K562 (cell line): ENCODE measurements at regions not wholly inside any gene's neighbourhood (a gene's known extent, or its start where the extent isn't known, plus 50 kb on each side); places are given as distances from the start of the nearest gene placed in this dataset.

ENCODE experiments used
- ATAC-seq: fragments of 200-7000 bp; cut with Tn5 transposase; 3 replicates; pipeline ENCODE4 v1.9.1; 2020; ENCODE audit warnings: moderate library complexity
- BruUV-seq: library from RNA; stranded (reverse); fragments of 400-500 nt; replicated peaks from 2 replicates; lab custom pipeline; 2021; lab: Mats Ljungman, UMichigan
- CTCF ChIA-PET: fragments of 300-600 bp; formaldehyde crosslinking; extraction: SDS; loops from one replicate; lab custom pipeline; 2021; ENCODE audit warnings: low intra/inter-chr PET ratio; lab: Yijun Ruan, JAX
- POLR2A ChIA-PET: fragments of 300-600, 350-650 bp; sonication (Branson Sonifier 250); formaldehyde crosslinking; extraction: SDS; loops from one replicate; lab custom pipeline; 2021; ENCODE audit warnings: antibody characterized with exemption, inconsistent platforms; lab: Yijun Ruan, JAX
- DNase-seq, 4 experiments: peaks; one replicate each; pipeline versions ENCODE4 v3.0.0 to v3.0.0-alpha.2; 2011 to 2018; ENCODE audit warnings: low spot score in 3 of 4, mixed read lengths in 3 of 4; ENCODE audit errors: extremely low read depth in 1 of 4
- FAIRE-seq: peaks from 2 replicates; lab custom pipeline; 2011; peaks lifted over from hg19 to GRCh38; lab: Jason Lieb, UNC
- H2AFZ ChIP-seq: 2 replicates; pipeline ENCODE4 v1.6.0; 2011; ENCODE audit warnings: low read depth, low read length, control low read depth, inconsistent platforms
- H3K27ac ChIP-seq: fragments of 200-600 bp; 3 replicates; pipeline ENCODE4 v1.8.0; 2011; ENCODE audit warnings: low read depth, mild to moderate bottlenecking, control low read depth, inconsistent platforms, low read length, moderate library complexity, mixed read lengths; ENCODE audit errors: extremely low read depth
- H3K27me3 ChIP-seq, 2 experiments: fragments of 300-600 bp in 1 of 2; 2 replicates in 1 of 2; 3 replicates in 1 of 2; pipeline versions ENCODE4 v1.6.0 to v1.8.0; 2011; ENCODE audit warnings: inconsistent platforms in 2 of 2, low read length in 2 of 2, mild to moderate bottlenecking in 1 of 2, mixed read lengths in 1 of 2, moderate library complexity in 1 of 2; ENCODE audit not compliant: control insufficient read depth in 2 of 2, insufficient read depth in 2 of 2
- H3K36me3 ChIP-seq: fragments of 300-600 bp; 3 replicates; pipeline ENCODE4 v1.8.0; 2011; ENCODE audit warnings: mild to moderate bottlenecking, low read length, inconsistent platforms; ENCODE audit not compliant: control insufficient read depth, insufficient read depth
- H3K4me1 ChIP-seq, 2 experiments: fragments of 200-600 bp in 1 of 2; replicated peaks in 1 of 2; 2 replicates in 1 of 2; 3 replicates in 1 of 2; pipeline versions ENCODE4 v1.5.1 to v1.8.0; 2011; ENCODE audit warnings: inconsistent platforms in 2 of 2, low read length in 2 of 2, mild to moderate bottlenecking in 1 of 2, mixed read lengths in 1 of 2, moderate library complexity in 1 of 2; ENCODE audit not compliant: control insufficient read depth in 2 of 2, insufficient read depth in 2 of 2
- H3K4me2 ChIP-seq: 2 replicates; pipeline ENCODE4 v1.6.1; 2011; ENCODE audit warnings: low read length, control low read depth, inconsistent platforms, mixed read lengths; ENCODE audit not compliant: insufficient read depth
- H3K4me3 ChIP-seq: fragments of 200-600 bp; sonication (generic), shearing (Covaris generic); 2 replicates; pipeline ENCODE4 v1.5.1; 2016; ENCODE audit warnings: control low read depth, inconsistent platforms
- H3K79me2 ChIP-seq: fragments of 200-600 bp; 3 replicates; pipeline ENCODE4 v1.8.0; 2011; ENCODE audit warnings: low read length, inconsistent platforms; ENCODE audit not compliant: control insufficient read depth, insufficient read depth
- H3K9ac ChIP-seq, 2 experiments: 2 replicates each; pipeline versions ENCODE4 v1.6.0 to v1.6.1; 2011; ENCODE audit warnings: low read depth in 2 of 2, low read length in 2 of 2, control low read depth in 1 of 2, inconsistent platforms in 1 of 2, mild to moderate bottlenecking in 1 of 2, mixed read lengths in 1 of 2; ENCODE audit not compliant: insufficient read depth in 1 of 2
- H3K9me1 ChIP-seq: one replicate; pipeline ENCODE4 v1.6.0; 2011; ENCODE audit warnings: inconsistent platforms, mild to moderate bottlenecking, low read length, moderate library complexity; ENCODE audit not compliant: control insufficient read depth, insufficient read depth
- H3K9me3 ChIP-seq: replicated peaks from 2 replicates; pipeline ENCODE4 v1.5.1; 2011; ENCODE audit warnings: low read depth, low read length, inconsistent platforms; ENCODE audit not compliant: control insufficient read depth, insufficient read depth
- H4K20me1 ChIP-seq: replicated peaks from 2 replicates; pipeline ENCODE4 v1.6.1; 2011; ENCODE audit warnings: low read length, inconsistent platforms, mixed read lengths; ENCODE audit not compliant: control insufficient read depth, insufficient read depth
- E2F4 ChIP-seq: sonication (generic); formaldehyde crosslinking; IDR thresholded peaks from 2 replicates; pipeline ENCODE4 v1.8.0; 2022; ENCODE audit warnings: mild to moderate bottlenecking, low read depth, missing genetic modification reagents
- GMEB1 ChIP-seq: fragments of 250-450 bp; sonication (Bioruptor Pico); IDR thresholded peaks from 2 replicates; pipeline ENCODE4 v1.4.0; 2020; ENCODE audit warnings: mild to moderate bottlenecking
- HMGXB4 ChIP-seq: sonication (generic); formaldehyde crosslinking; IDR thresholded peaks from 2 replicates; pipeline ENCODE4 v1.8.1; 2023; ENCODE audit warnings: mild to moderate bottlenecking, missing genetic modification reagents
- IRF2 ChIP-seq: sonication (generic); formaldehyde crosslinking; IDR thresholded peaks from 2 replicates; pipeline ENCODE4 v1.8.1; 2022; ENCODE audit warnings: mild to moderate bottlenecking, missing genetic modification reagents
- NFE2L1 ChIP-seq: fragments of 450-650 bp; IDR thresholded peaks from 2 replicates; pipeline ENCODE4 v1.6.1; 2016; ENCODE audit warnings: missing genetic modification characterization, low read depth, mild to moderate bottlenecking, missing compliant biosample characterization, moderate library complexity, borderline replicate concordance
- NFIC ChIP-seq: fragments of 450-650 bp; IDR thresholded peaks from 2 replicates; pipeline ENCODE4 v1.6.1; 2017; ENCODE audit warnings: mild to moderate bottlenecking, inconsistent platforms
- NR3C1 ChIP-seq: sonication (generic); formaldehyde crosslinking; IDR thresholded peaks from 2 replicates; pipeline ENCODE4 v1.8.1; 2022; ENCODE audit warnings: missing genetic modification reagents
- RAD51 ChIP-seq: fragments of 450-650 bp; IDR thresholded peaks from 2 replicates; pipeline ENCODE4 v1.7.1; 2016; ENCODE audit warnings: low read depth, mild to moderate bottlenecking, borderline replicate concordance
- RBM39 ChIP-seq: fragments of 200-400 bp; formaldehyde crosslinking; optimal IDR thresholded peaks from 2 replicates; pipeline ENCODE3; 2018; ENCODE audit warnings: low read depth, low read length
- SIX5 ChIP-seq, 2 experiments: IDR thresholded peaks; 2 replicates each; pipeline ENCODE4 v1.6.1; 2011; ENCODE audit warnings: low read length in 2 of 2, borderline replicate concordance in 1 of 2, low read depth in 1 of 2, mild to moderate bottlenecking in 1 of 2, moderate library complexity in 1 of 2; ENCODE audit not compliant: insufficient read depth in 1 of 2
- SLC30A9 ChIP-seq: fragments of 250-450 bp; sonication (Bioruptor Pico); IDR thresholded peaks from 2 replicates; pipeline ENCODE4 v1.8.0; 2022; ENCODE audit warnings: mild to moderate bottlenecking, moderate library complexity
- SMAD4 ChIP-seq: fragments of 250-450 bp; sonication (Bioruptor Pico); conservative IDR thresholded peaks from 2 replicates; pipeline ENCODE4 v1.8.0; 2021; ENCODE audit warnings: inconsistent platforms, mild to moderate bottlenecking, moderate library complexity
- SPI1 ChIP-seq: IDR thresholded peaks from 2 replicates; pipeline ENCODE4 v1.6.1; 2011; ENCODE audit warnings: low read depth, low read length, control low read depth, borderline replicate concordance
- UBTF ChIP-seq, 2 experiments: IDR thresholded peaks; 2 replicates each; pipeline ENCODE4 v1.6.1; 2012; ENCODE audit warnings: improper control_type of control experiment in 2 of 2, low read depth in 2 of 2, low read length in 2 of 2, borderline replicate concordance in 1 of 2
- XRCC4 ChIP-seq: IDR thresholded peaks from one replicate; pipeline ENCODE4 v1.6.1; 2011; ENCODE audit not compliant: insufficient read depth, insufficient read length; ENCODE audit errors: extremely low read depth
- ZNF316 ChIP-seq: fragments of 450-650 bp; IDR thresholded peaks from 2 replicates; pipeline ENCODE4 v1.6.1; 2016
- ZNF324 ChIP-seq: fragments of 250-450 bp; sonication (Bioruptor Pico); IDR thresholded peaks from 2 replicates; pipeline ENCODE4 v1.4.0; 2020; ENCODE audit warnings: mild to moderate bottlenecking
- WGBS: fragments of 100-300 bp; shearing (Covaris generic); methylation state at CpG from one replicate; pipeline ENCODE4 v1.1.6; 2016; ENCODE audit warnings: low coverage, mixed read lengths; ENCODE audit not compliant: insufficient coverage; ENCODE audit errors: missing lambda C conversion rate; 5-methylcytosine and 5-hydroxymethylcytosine counted together
- in situ Hi-C: fragments of 300-500 bp; cut with MboI; formaldehyde crosslinking; loops from 4 replicates; pipeline ENCODE4 v1.15.0; 2018; ENCODE audit warnings: inconsistent platforms, mixed read lengths
- intact Hi-C: fragments of 100-400 bp; cut with micrococcal nuclease; formaldehyde crosslinking; loops from 2 replicates; pipeline ENCODE4 v1.14.2; 2022

GRCh38 chr6:934686-935085 is 241.7 kb upstream of the EXOC2 start:
- intact Hi-C loops, result no loop called here
- Histone ChIP-seq H3K9me3 (no peaks in the 10 kb centered on the region), H3K79me2 (no peaks in the 10 kb centered on the region), H3K9ac (no peak overlapping the region), H3K27ac (no peak overlapping the region), H4K20me1 (no peaks in the 10 kb centered on the region; the same call in 1 of the 2 replicates), H2AFZ (no peak overlapping the region), H3K4me2 (no peak overlapping the region), H3K27me3 (peaks cover 7 to 31% of the 10 kb centered on the region in 2 experiments; a peak in 4 of 5 replicates), H3K36me3 (no peaks in the 10 kb centered on the region), H3K4me1 (no peaks in the 10 kb centered on the region), H3K9me1 (no peaks in the 10 kb centered on the region), H3K4me3 (no peak overlapping the region)
- FAIRE-seq (no peak), DNase-seq (no peak), ATAC-seq (no peak)
- BruUV-seq, result no TSS peak
- POLR2A ChIA-PET, result no interaction called here
- CTCF ChIA-PET, result no interaction called here
- 7% methylated on average over 3 of the region's 3 CpGs for WGBS
- in situ Hi-C loops, result no loop called here
- TF ChIP-seq XRCC4 (no peak), GMEB1 (CRISPR knock-in tag) (no peak), RAD51 (no peak), UBTF (IDR thresholded peaks at IDR 0.05; ENCODE audit: borderline replicate concordance in 1 of 2, low read depth in 2 of 2, low read length in 2 of 2) (no peak), SPI1 (no peak), NR3C1 (no peak), SIX5 (IDR thresholded peaks at IDR 0.05; ENCODE audit: borderline replicate concordance in 1 of 2, insufficient read depth in 1 of 2, low read depth in 1 of 2, low read length in 2 of 2) (no peak), IRF2 (CRISPR knock-in tag) (no peak), SLC30A9 (CRISPR knock-in tag) (no peak), HMGXB4 (no peak), ZNF324 (CRISPR knock-in tag) (no peak), ZNF316 (no peak), SMAD4 (no peak), NFIC (no peak), RBM39 (no peak), NFE2L1 (tag) (no peak), E2F4 (no peak)
